ENCODE measurements at regions not wholly inside any gene's neighbourhood (a gene's known extent, or its start where the extent isn't known, plus 50 kb on each side); places are given as distances from the start of the nearest gene placed in this dataset.

GRCh38 chr15:69637818-69638217 lies 185.2 kb downstream of the RPLP1 start (continued):
- TF ChIP-seq, protein P1, sequence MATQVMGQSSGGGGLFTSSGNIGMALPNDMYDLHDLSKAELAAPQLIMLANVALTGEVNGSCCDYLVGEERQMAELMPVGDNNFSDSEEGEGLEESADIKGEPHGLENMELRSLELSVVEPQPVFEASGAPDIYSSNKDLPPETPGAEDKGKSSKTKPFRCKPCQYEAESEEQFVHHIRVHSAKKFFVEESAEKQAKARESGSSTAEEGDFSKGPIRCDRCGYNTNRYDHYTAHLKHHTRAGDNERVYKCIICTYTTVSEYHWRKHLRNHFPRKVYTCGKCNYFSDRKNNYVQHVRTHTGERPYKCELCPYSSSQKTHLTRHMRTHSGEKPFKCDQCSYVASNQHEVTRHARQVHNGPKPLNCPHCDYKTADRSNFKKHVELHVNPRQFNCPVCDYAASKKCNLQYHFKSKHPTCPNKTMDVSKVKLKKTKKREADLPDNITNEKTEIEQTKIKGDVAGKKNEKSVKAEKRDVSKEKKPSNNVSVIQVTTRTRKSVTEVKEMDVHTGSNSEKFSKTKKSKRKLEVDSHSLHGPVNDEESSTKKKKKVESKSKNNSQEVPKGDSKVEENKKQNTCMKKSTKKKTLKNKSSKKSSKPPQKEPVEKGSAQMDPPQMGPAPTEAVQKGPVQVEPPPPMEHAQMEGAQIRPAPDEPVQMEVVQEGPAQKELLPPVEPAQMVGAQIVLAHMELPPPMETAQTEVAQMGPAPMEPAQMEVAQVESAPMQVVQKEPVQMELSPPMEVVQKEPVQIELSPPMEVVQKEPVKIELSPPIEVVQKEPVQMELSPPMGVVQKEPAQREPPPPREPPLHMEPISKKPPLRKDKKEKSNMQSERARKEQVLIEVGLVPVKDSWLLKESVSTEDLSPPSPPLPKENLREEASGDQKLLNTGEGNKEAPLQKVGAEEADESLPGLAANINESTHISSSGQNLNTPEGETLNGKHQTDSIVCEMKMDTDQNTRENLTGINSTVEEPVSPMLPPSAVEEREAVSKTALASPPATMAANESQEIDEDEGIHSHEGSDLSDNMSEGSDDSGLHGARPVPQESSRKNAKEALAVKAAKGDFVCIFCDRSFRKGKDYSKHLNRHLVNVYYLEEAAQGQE (IDR thresholded peaks at IDR 0.05), result no peak

- 59% methylated on average over 5 of the region's 5 CpGs for WGBS (ENCODE audit: missing lambda C conversion rate)
- CTCF ChIA-PET, result interaction anchor here (0.9 kb wide), 1 partner anchor 10 kb away, joined by 3 read pairs; no protein-coding TSS in a partner anchor
These were observed 190.9 kb downstream of the RPLP1 start for GRCh38 chr15:69643476-69643875.

GRCh38 chr15:69643971-69644370 lies 191.4 kb downstream of the RPLP1 start:
- no peak for TF ChIP-seq CHD2 (IDR thresholded peaks at IDR 0.05; ENCODE audit: low read length, partially characterized antibody)
- TF ChIP-seq POLR2AphosphoS2 (conservative IDR thresholded peaks at IDR 0.05; ENCODE audit: low read length), result no peak
- no peak for TF ChIP-seq KDM1A (IDR thresholded peaks at IDR 0.05; ENCODE audit: low read depth)
- no peak for TF ChIP-seq CEBPB (IDR thresholded peaks at IDR 0.05)
- no peak for TF ChIP-seq BHLHE40 (IDR thresholded peaks at IDR 0.05; ENCODE audit: low read depth, low read length)
- no peak for TF ChIP-seq USF2 (IDR thresholded peaks at IDR 0.05)
- FAIRE-seq (no peak), ATAC-seq (no peak), DNase-seq (ENCODE audit: low read depth in 1 of 2, low spot score in 1 of 2) (no peak)
- ChIA-PET CTCF (no interaction called here), POLR2A (no interaction called here)
- Histone ChIP-seq H3K4me1 (no peaks in the 10 kb centered on the region), H3K4me3 (no peak overlapping the region), H3K9me3 (peaks cover 19% of the 10 kb centered on the region), H3K4me2 (no peak overlapping the region), H3K27ac (no peak overlapping the region)
- WGBS (ENCODE audit: missing lambda C conversion rate), result 24% methylated on average over 1 of the region's 1 CpG

More at GRCh38 chr15:69643476-69643875, 190.9 kb downstream of the RPLP1 start:
- POLR2A ChIA-PET, result no interaction called here
- no peak for ATAC-seq
- Histone ChIP-seq H3K27ac (no peak overlapping the region), H3K9me3 (peaks cover 19% of the 10 kb centered on the region), H3K4me1 (no peaks in the 10 kb centered on the region), H3K4me3 (no peak overlapping the region), H3K4me2 (no peak overlapping the region)
- DNase-seq (ENCODE audit: low read depth in 1 of 2, low spot score in 1 of 2), result no peak
- no peak for FAIRE-seq
- TF ChIP-seq HDAC2 (IDR thresholded peaks at IDR 0.05), result no peak
- TF ChIP-seq ZFP36 (IDR thresholded peaks at IDR 0.05; ENCODE audit: borderline replicate concordance, partially characterized antibody), result no peak
- no peak for TF ChIP-seq BHLHE40 (IDR thresholded peaks at IDR 0.05; ENCODE audit: low read depth, low read length)
- TF ChIP-seq SREBF2 (IDR thresholded peaks at IDR 0.05), result no peak
- no peak for TF ChIP-seq JUN (IDR thresholded peaks at IDR 0.05)
- no peak for TF ChIP-seq NPAS2 (CRISPR knock-in tag; IDR thresholded peaks at IDR 0.05; ENCODE audit: borderline replicate concordance)

DNA sequence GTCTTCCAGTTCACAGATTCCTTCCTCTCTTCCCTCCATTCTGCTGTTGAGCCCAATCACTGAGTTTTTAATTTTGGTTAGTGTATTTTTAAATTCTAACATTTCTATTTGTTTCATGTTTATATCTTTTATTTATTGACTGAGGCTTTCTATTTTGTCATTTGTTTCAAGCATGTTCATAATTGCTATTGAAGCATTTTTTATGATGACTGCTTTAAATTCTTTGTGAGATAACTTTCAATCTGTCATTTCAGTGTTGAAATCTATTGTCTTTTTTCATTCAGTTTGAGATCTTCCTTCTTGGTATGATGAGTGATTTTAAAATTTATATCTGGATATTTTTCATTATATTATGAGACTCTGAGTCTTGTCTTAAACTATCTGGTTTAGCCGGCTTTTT lies 192.3 kb downstream of the RPLP1 start:
- POLR2A ChIA-PET, result no interaction called here

GRCh38 chr15:69647142-69647513 lies 194.5 kb downstream of the RPLP1 start:
- no peaks in the 10 kb centered on the region for H3K4me1 ChIP-seq
- no peak overlapping the region for H3K4me2 ChIP-seq
- no peak overlapping the region for H3K27ac ChIP-seq
- FAIRE-seq (no peak), DNase-seq (ENCODE audit: low read depth in 1 of 2, low spot score in 1 of 2) (no peak), ATAC-seq (no peak)
- CTCF ChIA-PET, result interaction anchor here (0.6 to 1.1 kb wide), 2 partner anchors 24 to 39 kb away, joined by 3 read pairs; no protein-coding TSS in a partner anchor
- WGBS (ENCODE audit: missing lambda C conversion rate), result 9% methylated on average over 1 of the region's 1 CpG
- no peak overlapping the region for H3K4me3 ChIP-seq
- no peak for TF ChIP-seq RCOR1 (IDR thresholded peaks at IDR 0.05; ENCODE audit: low read depth, low read length)
- no peak for TF ChIP-seq HOXB13 (CRISPR knock-in tag; IDR thresholded peaks at IDR 0.05; ENCODE audit: low read depth)
- no peak for TF ChIP-seq RARB (CRISPR knock-in tag; IDR thresholded peaks at IDR 0.05)
- no peak for TF ChIP-seq HOXA7 (CRISPR knock-in tag; IDR thresholded peaks at IDR 0.05)
- H3K9me3 ChIP-seq, result no peaks in the 10 kb centered on the region
- POLR2A ChIA-PET, result no interaction called here

More for the DNA sequence above, 192.3 kb downstream of the RPLP1 start:
- DNase-seq (ENCODE audit: low read depth in 1 of 2, low spot score in 1 of 2), result no peak
- Histone ChIP-seq H3K27ac (no peak overlapping the region), H3K4me1 (no peaks in the 10 kb centered on the region), H3K4me2 (no peak overlapping the region), H3K9me3 (peaks cover 18% of the 10 kb centered on the region), H3K4me3 (no peak overlapping the region)
- WGBS (ENCODE audit: missing lambda C conversion rate), result 77% methylated on average over 1 of the region's 1 CpG
- FAIRE-seq, result no peak
- no peak for ATAC-seq
- CTCF ChIA-PET, result no interaction called here
- no peak for TF ChIP-seq HDAC2 (IDR thresholded peaks at IDR 0.05)
- TF ChIP-seq BHLHE40 (IDR thresholded peaks at IDR 0.05; ENCODE audit: low read depth, low read length), result no peak
- no peak for TF ChIP-seq ZSCAN20 (CRISPR knock-in tag; IDR thresholded peaks at IDR 0.05)
- no peak for TF ChIP-seq POLR2A (IDR thresholded peaks at IDR 0.05; ENCODE audit: low read length)
- no peak for TF ChIP-seq CEBPB (IDR thresholded peaks at IDR 0.05)
- TF ChIP-seq ZFP36 (IDR thresholded peaks at IDR 0.05; ENCODE audit: borderline replicate concordance, partially characterized antibody), result no peak
- TF ChIP-seq TFCP2L1 (CRISPR knock-in tag; IDR thresholded peaks at IDR 0.05), result no peak
